ENCODE measurements at regions not wholly inside any gene's neighbourhood (a gene's known extent, or its start where the extent isn't known, plus 50 kb on each side); places are given as distances from the start of the nearest gene placed in this dataset.
A peak's percentile ranks its signal among the peaks of the same experiment; 100 is the strongest.
"Not testable (repeated sequence)": the region's sequence is repeated elsewhere in the genome, so short reads cannot be mapped to it uniquely, and the experiment has no call there.

GRCh38 chr15:20234006-20234540 lies 307.5 kb downstream of the GOLGA6L6 start:
- not testable (repeated sequence) for DNase-seq (ENCODE audit: low read depth)

GRCh38 chr15:20232457-20232856 lies 309.1 kb downstream of the GOLGA6L6 start:
- not testable (repeated sequence) for DNase-seq (ENCODE audit: low read depth)

GRCh38 chr15:20230656-20231055 lies 310.9 kb downstream of the GOLGA6L6 start:
- DNase-seq (ENCODE audit: low read depth) = not testable (repeated sequence)

GRCh38 chr15:20228791-20229190 lies 312.8 kb downstream of the GOLGA6L6 start:
- not testable (repeated sequence) for DNase-seq (ENCODE audit: low read depth)

GRCh38 chr15:20227119-20227853 lies 314.3 kb downstream of the GOLGA6L6 start:
- not testable (repeated sequence) for DNase-seq (ENCODE audit: low read depth)

- not testable (repeated sequence) for DNase-seq (ENCODE audit: low read depth)
Measured at GRCh38 chr15:20226531-20226930, 315.1 kb downstream of the GOLGA6L6 start.

GRCh38 chr15:20221063-20221462 lies 320.5 kb downstream of the GOLGA6L6 start:
- not testable (repeated sequence) for DNase-seq (ENCODE audit: low read depth)

- DNase-seq (ENCODE audit: low read depth) = not testable (repeated sequence)
Measured at GRCh38 chr15:20219171-20219570, 322.4 kb downstream of the GOLGA6L6 start.

GRCh38 chr15:20215700-20216099 lies 325.9 kb downstream of the GOLGA6L6 start:
- not testable (repeated sequence) for DNase-seq (ENCODE audit: low read depth)

GRCh38 chr15:20214101-20214500 lies 327.5 kb downstream of the GOLGA6L6 start:
- not testable (repeated sequence) for DNase-seq (ENCODE audit: low read depth)

- DNase-seq (ENCODE audit: low read depth) = not testable (repeated sequence)
Measured at GRCh38 chr15:20211508-20211907, 330.1 kb downstream of the GOLGA6L6 start.

GRCh38 chr15:20209973-20210372 lies 331.6 kb downstream of the GOLGA6L6 start:
- DNase-seq (ENCODE audit: low read depth) = not testable (repeated sequence)

- DNase-seq (ENCODE audit: low read depth) = not testable (repeated sequence)
Measured at GRCh38 chr15:20207607-20208006, 334.0 kb downstream of the GOLGA6L6 start.

GRCh38 chr15:20207198-20207597 lies 334.4 kb downstream of the GOLGA6L6 start:
- DNase-seq (ENCODE audit: low read depth) = not testable (repeated sequence)

GRCh38 chr15:20204177-20204866 lies 337.3 kb downstream of the GOLGA6L6 start:
- not testable (repeated sequence) for DNase-seq (ENCODE audit: low read depth)

- not testable (repeated sequence) for DNase-seq (ENCODE audit: low read depth)
Measured at GRCh38 chr15:20203649-20204150, 337.9 kb downstream of the GOLGA6L6 start.

GRCh38 chr15:20194591-20195198 lies 346.9 kb downstream of the GOLGA6L6 start:
- DNase-seq (ENCODE audit: low read depth) = not testable (repeated sequence)

- DNase-seq (ENCODE audit: low read depth) = peak; percentile 42
Measured at GRCh38 chr15:20192982-20193929, 348.3 kb downstream of the GOLGA6L6 start.

GRCh38 chr15:20191508-20192125 lies 350.0 kb downstream of the GOLGA6L6 start:
- DNase-seq (ENCODE audit: low read depth) = not testable (repeated sequence)

GRCh38 chr15:20188611-20189010 lies 353.0 kb downstream of the GOLGA6L6 start:
- DNase-seq (ENCODE audit: low read depth) = not testable (repeated sequence)
